ENCODE measurements at regions not wholly inside any gene's neighbourhood (a gene's known extent, or its start where the extent isn't known, plus 50 kb on each side); places are given as distances from the start of the nearest gene placed in this dataset.

DNA sequence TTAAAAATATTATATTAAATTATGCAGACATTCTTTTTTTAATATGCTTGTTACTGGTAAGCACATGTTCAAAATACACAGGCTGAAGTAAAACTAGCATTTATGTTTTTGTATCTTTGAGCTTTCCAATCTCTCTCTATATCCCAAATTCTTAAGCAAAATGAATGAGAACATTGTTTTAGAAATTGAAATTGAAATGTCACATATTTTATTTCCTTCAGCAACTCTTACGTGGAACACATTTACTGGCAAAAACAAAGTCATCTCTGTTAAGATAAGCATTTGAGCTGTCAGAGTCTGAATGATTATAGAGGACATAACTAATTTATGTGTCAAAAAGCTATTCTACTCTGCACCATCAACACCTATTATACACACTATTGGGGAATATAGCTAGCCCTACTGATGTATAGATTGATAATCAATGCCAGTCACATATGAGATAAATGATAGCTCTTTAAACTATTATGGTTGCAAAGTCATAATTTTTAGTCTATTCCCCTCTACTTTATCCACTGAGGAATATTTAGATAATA lies 535.4 kb upstream of the BCHE start:
- ChIA-PET CTCF (ENCODE audit: low intra/inter-chr PET ratio) (no interaction called here), POLR2A (no interaction called here)
- Histone ChIP-seq H3K9me3 (replicated peaks; ENCODE audit: control insufficient read depth, insufficient read depth, low read depth, low read length) (no peaks in the 10 kb centered on the region), H3K79me2 (ENCODE audit: control insufficient read depth, insufficient read depth, low read length) (no peaks in the 10 kb centered on the region), H3K27ac (ENCODE audit: extremely low read depth, low read depth, low read length) (no peak overlapping the region), H3K9me1 (ENCODE audit: control insufficient read depth, insufficient read depth, low read length) (no peaks in the 10 kb centered on the region), H3K4me1 (replicated peaks in 1 of 2; ENCODE audit: control insufficient read depth in 2 of 2, insufficient read depth in 2 of 2, low read length in 2 of 2) (no peaks in the 10 kb centered on the region), H2AFZ (ENCODE audit: low read depth, low read length) (no peak overlapping the region), H3K27me3 (ENCODE audit: control insufficient read depth in 2 of 2, insufficient read depth in 2 of 2, low read length in 2 of 2) (no peaks in the 10 kb centered on the region), H4K20me1 (replicated peaks; ENCODE audit: control insufficient read depth, insufficient read depth, low read length) (no peaks in the 10 kb centered on the region), H3K4me2 (ENCODE audit: insufficient read depth, low read length) (no peak overlapping the region), H3K36me3 (ENCODE audit: control insufficient read depth, insufficient read depth, low read length) (no peaks in the 10 kb centered on the region), H3K9ac (ENCODE audit: insufficient read depth in 1 of 2, low read depth in 2 of 2, low read length in 2 of 2) (no peak overlapping the region), H3K4me3 (no peak overlapping the region)
- ATAC-seq (no peak), FAIRE-seq (no peak), DNase-seq (ENCODE audit: extremely low read depth in 1 of 4, low spot score in 3 of 4) (no peak)
- 8% methylated on average over 1 of the region's 1 CpG for WGBS (ENCODE audit: insufficient coverage, low coverage, missing lambda C conversion rate)
- in situ Hi-C loops (cut with MboI): no loop called here
- intact Hi-C loops (cut with micrococcal nuclease): no loop called here
- TF ChIP-seq KDM2B (CRISPR knock-in tag; IDR thresholded peaks at IDR 0.05) (no peak), RBFOX2 (IDR thresholded peaks at IDR 0.05; ENCODE audit: low read depth, low read length) (no peak), TARDBP (IDR thresholded peaks at IDR 0.05) (no peak), CC2D1A (IDR thresholded peaks at IDR 0.05) (no peak), ZNF408 (CRISPR knock-in tag; IDR thresholded peaks at IDR 0.05; ENCODE audit: low read depth) (no peak), ZNF347 (CRISPR knock-in tag; IDR thresholded peaks at IDR 0.05; ENCODE audit: low read depth) (no peak), NFRKB (IDR thresholded peaks at IDR 0.05; ENCODE audit: low read depth) (no peak), IRF2 (CRISPR knock-in tag; IDR thresholded peaks at IDR 0.05) (no peak), ZBTB2 (IDR thresholded peaks at IDR 0.05) (no peak), L3MBTL2 (IDR thresholded peaks at IDR 0.05) (no peak), MYBL2 (IDR thresholded peaks at IDR 0.05; ENCODE audit: low read depth) (no peak), MYBL2 (CRISPR knock-in tag; IDR thresholded peaks at IDR 0.05; ENCODE audit: borderline replicate concordance) (no peak)
- TF ChIP-seq, protein P1, sequence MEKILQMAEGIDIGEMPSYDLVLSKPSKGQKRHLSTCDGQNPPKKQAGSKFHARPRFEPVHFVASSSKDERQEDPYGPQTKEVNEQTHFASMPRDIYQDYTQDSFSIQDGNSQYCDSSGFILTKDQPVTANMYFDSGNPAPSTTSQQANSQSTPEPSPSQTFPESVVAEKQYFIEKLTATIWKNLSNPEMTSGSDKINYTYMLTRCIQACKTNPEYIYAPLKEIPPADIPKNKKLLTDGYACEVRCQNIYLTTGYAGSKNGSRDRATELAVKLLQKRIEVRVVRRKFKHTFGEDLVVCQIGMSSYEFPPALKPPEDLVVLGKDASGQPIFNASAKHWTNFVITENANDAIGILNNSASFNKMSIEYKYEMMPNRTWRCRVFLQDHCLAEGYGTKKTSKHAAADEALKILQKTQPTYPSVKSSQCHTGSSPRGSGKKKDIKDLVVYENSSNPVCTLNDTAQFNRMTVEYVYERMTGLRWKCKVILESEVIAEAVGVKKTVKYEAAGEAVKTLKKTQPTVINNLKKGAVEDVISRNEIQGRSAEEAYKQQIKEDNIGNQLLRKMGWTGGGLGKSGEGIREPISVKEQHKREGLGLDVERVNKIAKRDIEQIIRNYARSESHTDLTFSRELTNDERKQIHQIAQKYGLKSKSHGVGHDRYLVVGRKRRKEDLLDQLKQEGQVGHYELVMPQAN (IDR thresholded peaks at IDR 0.05; ENCODE audit: borderline replicate concordance): no peak
- BruUV-seq (replicated peaks): no TSS peak

All from K562 (cell line).